Adrenal gland (tissue), 5 donors: ENCODE measurements at regions not wholly inside any gene's neighbourhood (a gene's known extent, or its start where the extent isn't known, plus 50 kb on each side); places are given as distances from the start of the nearest gene placed in this dataset.
"Not testable (repeated sequence)": the region's sequence is repeated elsewhere in the genome, so short reads cannot be mapped to it uniquely, and the experiment has no call there.

ENCODE experiments used
- POLR2A ChIP-seq, 2 donors: fragments of 450-650 bp; IDR thresholded peaks; one replicate each; pipeline ENCODE4 v1.6.1; 2017; ENCODE audit warnings: antibody characterized with exemption in 2 of 2, mild to moderate bottlenecking in 2 of 2, moderate library complexity in 1 of 2
- TF ChIP-seq, protein P1 (sequence below), 6 experiments: fragments of 450-650 bp in 4 of 6; fragments of 200-600 bp in 2 of 6; sonication (generic) in 1 of 6; IDR thresholded peaks; 1 replicate in 5 of 6; 2 replicates in 1 of 6; pipeline versions ENCODE4 v1.5.1 to v1.8.0; 2016 to 2021; ENCODE audit warnings: antibody characterized with exemption in 6 of 6, mild to moderate bottlenecking in 2 of 6, moderate library complexity in 1 of 6
- donor health status: DM: no; HTN: no; CAD: no.

DNA sequence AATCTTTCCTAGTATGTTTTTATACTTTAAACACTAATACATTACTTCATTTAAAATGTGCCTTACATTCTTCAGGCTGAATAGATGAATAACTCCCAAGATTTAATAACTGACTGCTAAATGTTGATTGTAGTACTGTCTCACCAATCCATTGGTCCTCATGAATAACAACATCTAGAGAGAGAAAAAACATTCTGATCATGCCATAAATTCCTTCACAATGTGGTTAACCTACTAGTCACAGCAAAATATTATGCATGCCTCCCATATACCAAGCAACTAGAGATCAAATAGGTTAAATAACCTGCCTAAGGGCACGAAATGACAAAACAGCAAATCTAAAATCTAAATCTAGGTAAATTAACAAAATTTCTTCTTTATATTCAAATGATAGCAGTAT, 66.2 kb downstream of the SYT15 start:
- TF ChIP-seq, protein P1, sequence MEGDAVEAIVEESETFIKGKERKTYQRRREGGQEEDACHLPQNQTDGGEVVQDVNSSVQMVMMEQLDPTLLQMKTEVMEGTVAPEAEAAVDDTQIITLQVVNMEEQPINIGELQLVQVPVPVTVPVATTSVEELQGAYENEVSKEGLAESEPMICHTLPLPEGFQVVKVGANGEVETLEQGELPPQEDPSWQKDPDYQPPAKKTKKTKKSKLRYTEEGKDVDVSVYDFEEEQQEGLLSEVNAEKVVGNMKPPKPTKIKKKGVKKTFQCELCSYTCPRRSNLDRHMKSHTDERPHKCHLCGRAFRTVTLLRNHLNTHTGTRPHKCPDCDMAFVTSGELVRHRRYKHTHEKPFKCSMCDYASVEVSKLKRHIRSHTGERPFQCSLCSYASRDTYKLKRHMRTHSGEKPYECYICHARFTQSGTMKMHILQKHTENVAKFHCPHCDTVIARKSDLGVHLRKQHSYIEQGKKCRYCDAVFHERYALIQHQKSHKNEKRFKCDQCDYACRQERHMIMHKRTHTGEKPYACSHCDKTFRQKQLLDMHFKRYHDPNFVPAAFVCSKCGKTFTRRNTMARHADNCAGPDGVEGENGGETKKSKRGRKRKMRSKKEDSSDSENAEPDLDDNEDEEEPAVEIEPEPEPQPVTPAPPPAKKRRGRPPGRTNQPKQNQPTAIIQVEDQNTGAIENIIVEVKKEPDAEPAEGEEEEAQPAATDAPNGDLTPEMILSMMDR (IDR thresholded peaks at IDR 0.05), result not testable (repeated sequence)
- TF ChIP-seq POLR2A (IDR thresholded peaks at IDR 0.05), result not testable (repeated sequence)
